Activated CD4-positive, alpha-beta T cell treated with anti-CD3 and anti-CD28 coated beads, Interleukin-10, Interleukin-2, amounts not matched to agents 100 ng/mL and 50 ng/mL, durations not matched to agents 16 hours and 8 hours (primary cell): ENCODE measurements at regions not wholly inside any gene's neighbourhood (a gene's known extent, or its start where the extent isn't known, plus 50 kb on each side); places are given as distances from the start of the nearest gene placed in this dataset.

ENCODE experiments used
- DNase-seq: peaks from one replicate; pipeline ENCODE4 v3.0.0-alpha.2; 2020

DNA sequence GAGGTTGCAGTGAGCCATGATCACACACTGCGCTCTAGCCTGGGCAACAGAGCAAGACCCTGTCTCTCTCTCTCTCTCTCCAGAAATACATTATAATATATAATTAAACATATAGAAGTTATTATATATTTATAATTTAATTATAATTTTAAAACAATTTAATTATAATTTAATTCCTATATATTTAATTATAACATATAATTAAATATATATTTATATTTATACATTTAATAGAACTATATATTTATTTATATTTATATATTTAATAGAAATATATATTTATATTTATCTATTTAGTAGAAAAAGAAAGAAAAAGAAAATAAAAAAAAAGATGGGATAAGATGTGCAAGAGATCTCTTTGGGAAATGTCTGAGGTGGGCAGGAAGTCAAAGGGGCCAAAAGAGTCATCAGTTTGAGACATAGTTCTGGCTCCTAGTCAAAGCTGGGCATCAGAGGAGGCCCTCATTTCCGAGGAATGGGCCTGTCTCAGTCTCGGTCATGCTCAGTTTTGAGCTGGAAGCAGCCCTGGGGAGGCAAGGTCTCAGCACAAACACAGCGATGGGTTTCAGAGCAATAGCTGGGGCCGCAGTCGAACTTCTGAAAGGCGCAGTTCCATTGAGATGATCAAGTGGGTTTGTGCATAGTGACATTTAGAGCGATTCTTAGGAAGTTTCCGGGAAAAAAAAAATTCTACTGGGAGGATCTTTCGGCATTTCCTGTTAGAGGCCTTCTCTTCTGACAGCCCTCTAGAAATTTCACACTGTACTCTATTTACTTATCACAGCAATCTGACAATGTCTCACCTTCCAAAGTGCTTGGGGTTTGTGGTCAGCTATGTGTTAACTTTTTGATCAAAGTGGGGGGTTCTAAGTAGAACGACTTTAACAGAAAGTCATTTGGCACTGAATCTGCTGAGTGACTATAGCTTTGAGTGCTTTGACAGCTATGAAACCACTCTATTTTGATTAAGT is 58.7 kb upstream of the GZMB start:
- peak; percentile 90 for DNase-seq

- peak; percentile 28 for DNase-seq
These were observed 56.5 kb upstream of the GZMB start for GRCh38 chr14:24690492-24690891.

DNA sequence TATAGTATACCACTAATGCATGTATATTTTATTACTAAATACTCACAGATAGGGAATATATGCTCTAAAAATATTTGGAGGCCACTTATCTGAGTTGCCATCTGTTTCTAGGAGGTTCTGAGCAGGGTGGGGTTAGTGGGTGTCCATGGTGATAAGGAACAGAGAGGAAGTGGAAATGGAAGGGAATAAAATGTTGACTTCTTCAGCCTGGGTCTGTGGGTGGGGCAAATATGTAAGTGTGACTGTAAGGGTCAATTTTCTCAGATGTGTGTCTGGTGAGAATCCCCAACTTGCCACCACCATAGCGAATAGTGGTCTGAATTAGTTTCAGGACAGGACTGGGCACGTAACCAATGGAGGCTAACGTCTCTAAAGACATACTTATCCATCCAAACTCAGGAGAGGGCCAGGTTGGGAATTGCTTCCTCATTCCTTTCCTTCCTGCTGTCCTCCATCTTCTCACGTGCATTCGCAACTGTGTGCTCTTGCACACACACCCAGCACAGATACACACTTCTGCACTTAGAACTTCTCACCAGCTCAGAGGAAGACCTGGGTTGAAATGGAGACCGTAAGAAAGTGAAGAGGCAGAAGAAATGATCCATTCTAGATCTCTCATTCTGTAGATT is 54.2 kb upstream of the GZMB start:
- no peak for DNase-seq
